OCI-LY1 (cell line): ENCODE measurements at regions not wholly inside any gene's neighbourhood (a gene's known extent, or its start where the extent isn't known, plus 50 kb on each side); places are given as distances from the start of the nearest gene placed in this dataset.

ENCODE experiments used
- H2AFZ ChIP-seq: fragments of 200-600 bp; sonication (generic), shearing (Covaris generic); 2 replicates; pipeline ENCODE4 v1.6.0; 2014; ENCODE audit warnings: antibody characterized with exemption, mild to moderate bottlenecking, low read length
- H3F3A ChIP-seq: fragments of 200-600 bp; sonication (generic), shearing (Covaris generic); 2 replicates; pipeline ENCODE4 v1.6.0; 2014; ENCODE audit warnings: mild to moderate bottlenecking, antibody characterized with exemption, low read length, moderate library complexity; ENCODE audit not compliant: insufficient read depth
- H3K27ac ChIP-seq: fragments of 200-600 bp; sonication (generic); 2 replicates; pipeline ENCODE4 v1.5.1; 2014; ENCODE audit warnings: low read length, mixed run types, mild to moderate bottlenecking, low read depth; ENCODE audit not compliant: poor library complexity, severe bottlenecking
- H3K27me3 ChIP-seq: fragments of 200-600 bp; sonication (generic); 2 replicates; pipeline ENCODE4 v1.6.0; 2014; ENCODE audit warnings: antibody characterized with exemption, mild to moderate bottlenecking, low read length, moderate library complexity; ENCODE audit not compliant: insufficient read depth
- H3K36me3 ChIP-seq: fragments of 200-600 bp; sonication (generic); 2 replicates; pipeline ENCODE4 v1.6.1; 2014; ENCODE audit warnings: mild to moderate bottlenecking, antibody characterized with exemption, low read length, moderate library complexity, mixed read lengths; ENCODE audit not compliant: insufficient read depth
- H3K4me1 ChIP-seq: fragments of 200-600 bp; sonication (generic); 2 replicates; pipeline ENCODE4 v1.5.1; 2014; ENCODE audit warnings: mild to moderate bottlenecking, low read length, moderate library complexity; ENCODE audit not compliant: insufficient read depth, severe bottlenecking
- H3K4me2 ChIP-seq: fragments of 200-600 bp; sonication (generic), shearing (Covaris generic); 2 replicates; pipeline ENCODE4 v1.6.1; 2014; ENCODE audit warnings: low read length
- H3K4me3 ChIP-seq: fragments of 200-600 bp; sonication (generic); 2 replicates; pipeline ENCODE4 v1.5.1; 2014; ENCODE audit warnings: low read length, low read depth, mild to moderate bottlenecking, mixed read lengths; ENCODE audit not compliant: poor library complexity, severe bottlenecking
- H3K79me2 ChIP-seq: fragments of 200-600 bp; shearing (Covaris generic); 2 replicates; pipeline ENCODE4 v1.6.1; 2016; ENCODE audit warnings: mixed run types, low read length, mixed read lengths; ENCODE audit not compliant: insufficient read depth
- H3K9ac ChIP-seq: fragments of 200-600 bp; sonication (generic), shearing (Covaris generic); 2 replicates; pipeline ENCODE4 v1.6.1; 2014; ENCODE audit warnings: mild to moderate bottlenecking, low read length, mixed read lengths
- H3K9me2 ChIP-seq: fragments of 200-600 bp; sonication (generic), shearing (Covaris generic); 2 replicates; pipeline ENCODE4 v1.6.1; 2014; ENCODE audit warnings: low read depth, mild to moderate bottlenecking, low read length, mixed read lengths
- H3K9me3 ChIP-seq: fragments of 200-600 bp; shearing (Covaris generic); 2 replicates; pipeline ENCODE4 v1.6.1; 2014; ENCODE audit warnings: low read length, mixed read lengths
- H4K20me1 ChIP-seq: fragments of 200-600 bp; sonication (generic), shearing (Covaris generic); 2 replicates; pipeline ENCODE4 v1.6.0; 2016; ENCODE audit warnings: mild to moderate bottlenecking, low read length; ENCODE audit not compliant: insufficient read depth
- EZH2 ChIP-seq: fragments of 200-600 bp; sonication (generic), shearing (Covaris generic); IDR thresholded peaks from 2 replicates; pipeline ENCODE4 v1.8.0; 2017; ENCODE audit warnings: borderline replicate concordance, mixed run types, mild to moderate bottlenecking, antibody characterized with exemption, low read length, moderate library complexity, mixed read lengths
- TF ChIP-seq, protein P1 (sequence below): fragments of 200-600 bp; sonication (generic), shearing (Covaris generic); IDR thresholded peaks from 2 replicates; pipeline ENCODE4 v1.5.1; 2017; ENCODE audit warnings: mild to moderate bottlenecking, antibody characterized with exemption, low read length, moderate library complexity, mixed read lengths

GRCh38 chr4:12924728-12925320, 559.3 kb downstream of the RAB28 start:
- TF ChIP-seq EZH2: no peak
- TF ChIP-seq, protein P1, sequence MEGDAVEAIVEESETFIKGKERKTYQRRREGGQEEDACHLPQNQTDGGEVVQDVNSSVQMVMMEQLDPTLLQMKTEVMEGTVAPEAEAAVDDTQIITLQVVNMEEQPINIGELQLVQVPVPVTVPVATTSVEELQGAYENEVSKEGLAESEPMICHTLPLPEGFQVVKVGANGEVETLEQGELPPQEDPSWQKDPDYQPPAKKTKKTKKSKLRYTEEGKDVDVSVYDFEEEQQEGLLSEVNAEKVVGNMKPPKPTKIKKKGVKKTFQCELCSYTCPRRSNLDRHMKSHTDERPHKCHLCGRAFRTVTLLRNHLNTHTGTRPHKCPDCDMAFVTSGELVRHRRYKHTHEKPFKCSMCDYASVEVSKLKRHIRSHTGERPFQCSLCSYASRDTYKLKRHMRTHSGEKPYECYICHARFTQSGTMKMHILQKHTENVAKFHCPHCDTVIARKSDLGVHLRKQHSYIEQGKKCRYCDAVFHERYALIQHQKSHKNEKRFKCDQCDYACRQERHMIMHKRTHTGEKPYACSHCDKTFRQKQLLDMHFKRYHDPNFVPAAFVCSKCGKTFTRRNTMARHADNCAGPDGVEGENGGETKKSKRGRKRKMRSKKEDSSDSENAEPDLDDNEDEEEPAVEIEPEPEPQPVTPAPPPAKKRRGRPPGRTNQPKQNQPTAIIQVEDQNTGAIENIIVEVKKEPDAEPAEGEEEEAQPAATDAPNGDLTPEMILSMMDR: no peak
- Histone ChIP-seq H3K9me3 (no peaks in the 10 kb centered on the region), H3K79me2 (no peaks in the 10 kb centered on the region), H2AFZ (no peak overlapping the region), H3K4me1 (no peaks in the 10 kb centered on the region), H3K9ac (no peak overlapping the region), H3K9me2 (no peaks in the 10 kb centered on the region), H3K27ac (no peak overlapping the region), H3K36me3 (no peaks in the 10 kb centered on the region), H3K4me3 (no peak overlapping the region), H4K20me1 (no peaks in the 10 kb centered on the region), H3K27me3 (no peaks in the 10 kb centered on the region), H3F3A (no peaks in the 10 kb centered on the region), H3K4me2 (no peak overlapping the region)

GRCh38 chr4:12924253-12924652, 559.9 kb downstream of the RAB28 start:
- no peak overlapping the region for H3K4me3 ChIP-seq
- no peak overlapping the region for H3K4me2 ChIP-seq
- no peak overlapping the region for H3K9ac ChIP-seq
- H2AFZ ChIP-seq: no peak overlapping the region
- no peaks in the 10 kb centered on the region for H3K4me1 ChIP-seq
- no peaks in the 10 kb centered on the region for H3K9me2 ChIP-seq
- TF ChIP-seq, protein P1: no peak
- TF ChIP-seq EZH2: no peak
- H3F3A ChIP-seq: no peaks in the 10 kb centered on the region
- no peaks in the 10 kb centered on the region for H3K27me3 ChIP-seq
- H3K27ac ChIP-seq: no peak overlapping the region
- H4K20me1 ChIP-seq: no peaks in the 10 kb centered on the region
- H3K36me3 ChIP-seq: no peaks in the 10 kb centered on the region
- no peaks in the 10 kb centered on the region for H3K9me3 ChIP-seq
- H3K79me2 ChIP-seq: no peaks in the 10 kb centered on the region

DNA sequence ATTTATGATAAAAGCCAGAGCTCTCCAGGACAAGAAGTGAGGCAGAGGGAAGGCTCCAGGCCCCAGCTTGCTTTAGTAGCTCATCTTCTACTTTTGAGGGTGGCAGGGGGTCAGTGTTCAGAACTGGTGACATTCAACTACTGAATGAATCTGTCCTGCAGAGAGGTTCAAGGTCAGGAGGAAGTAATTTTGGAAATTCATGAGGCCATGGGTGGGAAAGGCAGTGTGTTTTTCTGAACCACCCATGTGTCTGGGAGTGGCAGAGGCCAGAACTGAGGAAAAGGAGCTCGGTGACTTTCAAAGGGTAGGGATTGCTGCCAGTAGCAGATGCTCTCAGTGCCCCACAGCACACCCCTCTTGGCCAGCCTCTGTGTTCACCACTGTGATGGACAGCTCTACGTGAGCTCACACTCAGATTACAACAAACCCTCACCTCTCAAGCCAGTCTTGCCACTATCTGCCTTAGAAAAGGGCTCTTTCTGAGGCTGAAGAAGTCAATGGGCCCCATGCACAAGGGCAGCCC, 571.2 kb downstream of the RAB28 start:
- H3K4me1 ChIP-seq: no peaks in the 10 kb centered on the region
- H3K4me3 ChIP-seq: no peak overlapping the region
- H3K36me3 ChIP-seq: no peaks in the 10 kb centered on the region
- no peaks in the 10 kb centered on the region for H4K20me1 ChIP-seq
- no peaks in the 10 kb centered on the region for H3K27me3 ChIP-seq
- H3K79me2 ChIP-seq: no peaks in the 10 kb centered on the region
- no peak overlapping the region for H3K9ac ChIP-seq
- H3F3A ChIP-seq: no peaks in the 10 kb centered on the region
- no peak overlapping the region for H3K27ac ChIP-seq
- no peak overlapping the region for H3K4me2 ChIP-seq
- H2AFZ ChIP-seq: no peak overlapping the region
- no peaks in the 10 kb centered on the region for H3K9me3 ChIP-seq
- H3K9me2 ChIP-seq: no peaks in the 10 kb centered on the region
- TF ChIP-seq, protein P1: no peak
- TF ChIP-seq EZH2: no peak
